Skeletal muscle tissue (tissue), 3 donors: ENCODE measurements at regions not wholly inside any gene's neighbourhood (a gene's known extent, or its start where the extent isn't known, plus 50 kb on each side); places are given as distances from the start of the nearest gene placed in this dataset.

ENCODE experiments used
- H3K27ac ChIP-seq: one replicate; pipeline ENCODE4 v1.7.0; 2013; ENCODE audit warnings: mild to moderate bottlenecking, low read depth, low read length, inconsistent platforms
- H3K27me3 ChIP-seq, 3 donors: one replicate each; pipeline ENCODE4 v1.7.0; 2013; ENCODE audit warnings: low read length in 3 of 3; ENCODE audit not compliant: control insufficient read depth in 3 of 3, insufficient read depth in 3 of 3
- H3K36me3 ChIP-seq, 3 donors: one replicate each; pipeline ENCODE4 v1.7.0; 2013; ENCODE audit warnings: low read length in 3 of 3; ENCODE audit not compliant: control insufficient read depth in 3 of 3, insufficient read depth in 3 of 3
- H3K4me1 ChIP-seq, 3 donors: one replicate each; pipeline ENCODE4 v1.7.0; 2013; ENCODE audit warnings: low read length in 3 of 3, mild to moderate bottlenecking in 3 of 3; ENCODE audit not compliant: control insufficient read depth in 3 of 3, insufficient read depth in 3 of 3
- H3K4me3 ChIP-seq, 3 donors: one replicate each; pipeline ENCODE4 v1.7.0; 2013; ENCODE audit warnings: low read length in 3 of 3
- H3K9ac ChIP-seq, 3 donors: one replicate each; pipeline ENCODE4 v1.7.0; 2013; ENCODE audit warnings: low read length in 3 of 3, mild to moderate bottlenecking in 3 of 3, moderate library complexity in 2 of 3, low read depth in 1 of 3
- H3K9me3 ChIP-seq, 3 donors: one replicate each; pipeline ENCODE4 v1.7.0; 2013; ENCODE audit warnings: low read length in 3 of 3; ENCODE audit not compliant: control insufficient read depth in 3 of 3
- donor health status: Osteomylitis.

DNA sequence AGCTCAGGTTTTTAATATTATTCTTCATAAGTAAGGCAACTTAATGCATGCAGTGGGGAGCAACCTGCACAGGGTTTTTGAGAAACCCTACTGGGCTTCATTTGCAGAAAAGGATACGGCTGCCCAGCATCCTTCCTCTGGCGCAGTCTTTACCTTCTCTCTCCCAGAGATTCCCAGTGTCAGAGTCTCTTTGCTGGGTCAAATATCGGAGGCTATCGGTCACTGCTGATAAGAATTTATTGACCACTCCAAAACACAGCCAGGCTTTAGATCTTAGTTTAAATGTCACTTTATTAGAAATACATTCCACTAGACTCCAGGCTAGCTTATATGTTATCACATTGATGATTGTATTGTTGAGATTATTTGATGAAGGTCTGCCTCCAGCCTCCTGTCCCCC is 147.2 kb upstream of the CPSF6 start:
- no peak overlapping the region for H3K27ac ChIP-seq
- H3K9me3 ChIP-seq: no peaks in the 10 kb centered on the region
- no peaks in the 10 kb centered on the region for H3K36me3 ChIP-seq
- H3K4me1 ChIP-seq: no peaks in the 10 kb centered on the region
- no peak overlapping the region for H3K9ac ChIP-seq
- H3K4me3 ChIP-seq: no peak overlapping the region
- no peaks in the 10 kb centered on the region for H3K27me3 ChIP-seq

DNA sequence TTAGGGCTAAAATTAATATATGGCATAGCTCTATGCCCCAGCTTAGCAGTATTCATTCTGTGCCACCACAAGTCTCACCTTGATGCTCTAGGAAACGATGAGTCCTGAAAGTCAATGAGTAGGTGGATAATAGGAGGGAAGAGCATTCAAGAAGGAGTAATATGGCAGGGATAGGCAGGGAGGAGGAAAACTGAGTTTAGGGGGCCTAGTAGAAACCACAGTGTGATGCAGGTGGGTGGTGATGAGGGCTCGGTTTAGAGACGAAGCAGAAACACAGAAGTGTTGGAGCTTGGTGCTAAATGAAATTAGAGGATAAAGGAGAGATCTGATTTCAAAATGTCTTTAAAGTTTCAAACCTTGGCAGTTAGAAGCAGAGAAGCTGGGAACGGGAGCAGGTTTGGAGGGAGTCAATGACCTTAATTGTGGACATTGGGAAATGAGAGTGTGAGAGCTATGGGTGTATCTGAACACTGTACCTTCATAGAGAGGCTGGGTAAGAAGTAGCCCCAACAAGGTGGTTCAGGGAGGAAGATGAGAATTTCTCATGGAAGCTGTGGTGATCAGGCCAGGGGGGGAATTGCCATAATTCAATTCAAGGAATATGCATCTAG is 144.7 kb upstream of the CPSF6 start:
- no peaks in the 10 kb centered on the region for H3K36me3 ChIP-seq
- H3K9me3 ChIP-seq: no peaks in the 10 kb centered on the region
- H3K27me3 ChIP-seq: no peaks in the 10 kb centered on the region
- no peak overlapping the region for H3K4me3 ChIP-seq
- no peak overlapping the region for H3K27ac ChIP-seq
- H3K4me1 ChIP-seq: no peaks in the 10 kb centered on the region
- no peak overlapping the region for H3K9ac ChIP-seq

DNA sequence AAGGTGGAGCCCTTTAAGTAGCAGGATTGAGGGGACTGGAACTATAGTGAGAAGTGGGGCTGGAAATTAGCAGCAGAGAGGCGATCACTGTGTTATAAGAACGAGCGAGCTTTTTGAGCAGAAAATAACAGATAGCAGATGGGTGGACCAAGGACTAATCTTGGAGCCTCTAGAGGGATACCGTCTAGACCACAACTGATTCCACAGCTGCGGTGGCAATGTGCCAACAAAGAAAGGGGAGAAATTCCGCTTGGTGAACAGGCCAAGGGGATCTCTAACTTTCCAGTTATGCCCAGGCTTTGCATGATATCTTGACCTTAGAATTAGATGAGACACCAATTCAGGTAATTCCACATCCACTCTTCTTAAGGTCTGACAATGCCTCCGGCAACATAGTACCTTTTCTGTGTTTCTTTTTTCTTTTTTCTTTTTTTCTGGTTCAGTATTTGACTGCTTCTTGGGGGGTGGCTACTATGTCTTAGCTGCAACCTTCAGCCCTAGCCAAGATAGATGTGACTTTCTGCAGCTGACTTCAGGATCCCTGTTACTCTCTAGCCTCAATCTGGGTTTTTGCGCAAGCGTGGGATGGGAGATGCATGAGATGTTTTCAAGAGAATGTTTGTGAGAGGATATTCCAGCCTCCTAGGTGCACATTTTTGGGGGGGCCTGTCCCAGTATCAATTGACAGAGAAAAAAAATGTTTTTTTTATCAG is 143.4 kb upstream of the CPSF6 start:
- Histone ChIP-seq H3K27me3 (no peaks in the 10 kb centered on the region), H3K36me3 (no peaks in the 10 kb centered on the region)

DNA sequence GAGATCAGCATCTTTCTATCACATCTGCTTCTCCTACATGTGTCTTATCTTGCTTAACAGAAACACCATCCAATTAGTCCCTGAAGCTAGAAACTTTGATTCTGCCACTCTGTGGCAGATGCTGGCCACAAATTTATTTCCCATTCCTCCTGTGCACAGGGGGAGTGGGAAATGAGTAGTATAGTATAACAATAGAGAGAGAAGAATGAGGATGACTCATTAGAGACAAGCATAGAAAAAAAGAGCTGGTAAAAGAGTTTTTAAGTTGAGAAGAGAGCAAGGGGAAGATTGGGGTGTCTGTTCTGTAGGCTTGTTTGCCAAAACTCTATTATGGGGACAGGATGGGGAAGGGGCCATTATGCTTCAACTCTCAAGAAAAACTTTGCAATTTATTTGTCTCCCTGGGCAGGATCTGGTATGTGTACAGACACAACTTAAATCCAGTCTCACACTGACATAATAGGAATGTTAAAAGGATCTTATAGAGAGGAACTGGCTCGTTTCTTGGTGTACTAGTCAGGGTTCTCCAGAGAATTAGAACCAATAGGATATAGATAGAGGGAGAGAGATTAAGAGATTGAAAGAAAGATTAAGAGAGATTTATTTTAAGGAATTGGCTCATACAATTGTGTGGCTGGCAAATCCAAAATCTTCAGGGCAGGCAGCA is 142.6 kb upstream of the CPSF6 start:
- no peak overlapping the region for H3K27ac ChIP-seq
- H3K27me3 ChIP-seq: no peaks in the 10 kb centered on the region
- H3K4me1 ChIP-seq: peaks cover 0 to 3% (median 0%) of the 10 kb centered on the region in 3 donors
- no peak overlapping the region for H3K4me3 ChIP-seq
- H3K9ac ChIP-seq: no peak overlapping the region
- H3K36me3 ChIP-seq: no peaks in the 10 kb centered on the region
- H3K9me3 ChIP-seq: no peaks in the 10 kb centered on the region

More for the DNA sequence above, 143.4 kb upstream of the CPSF6 start:
- Histone ChIP-seq H3K9me3 (no peaks in the 10 kb centered on the region), H3K27ac (no peak overlapping the region), H3K4me3 (no peak overlapping the region), H3K4me1 (no peaks in the 10 kb centered on the region), H3K9ac (no peak overlapping the region)

DNA sequence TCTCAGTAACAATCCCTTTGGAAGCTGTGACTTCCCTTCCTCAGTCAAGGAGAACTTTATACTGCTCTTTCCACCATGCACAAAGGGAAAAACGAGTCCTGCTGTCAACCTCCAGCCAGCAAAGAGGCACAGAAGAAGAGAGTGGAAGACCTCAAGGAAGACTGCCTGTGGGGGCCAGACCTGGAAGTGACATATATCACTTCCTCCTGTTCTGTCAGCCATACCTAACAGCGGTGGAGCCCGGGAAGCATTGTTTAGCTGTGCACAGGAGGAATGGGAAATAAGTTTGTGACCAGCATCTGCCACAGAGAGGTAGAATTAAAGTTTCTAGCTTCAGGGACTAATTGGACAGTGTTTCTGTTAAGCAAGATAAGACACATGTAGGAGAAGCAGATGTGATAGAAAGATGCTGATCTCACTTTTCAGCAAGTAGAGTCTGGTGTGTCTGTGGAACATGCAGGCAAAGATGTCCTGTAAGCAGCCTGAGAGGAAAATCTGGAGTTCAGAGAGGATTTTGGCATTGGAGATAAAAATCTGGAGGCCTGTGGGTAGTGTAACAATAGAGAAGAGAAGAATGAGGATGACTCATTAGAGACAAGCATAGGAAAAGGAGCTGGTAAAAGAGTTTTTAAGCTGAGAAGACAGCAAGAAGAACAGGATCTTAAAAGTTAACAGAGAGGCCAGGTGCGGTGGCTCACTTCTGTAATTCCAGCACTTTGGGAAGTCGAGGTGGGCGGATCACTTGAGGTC is 141.6 kb upstream of the CPSF6 start:
- H3K4me1 ChIP-seq: peaks cover 0 to 3% (median 0%) of the 10 kb centered on the region in 3 donors
- no peak overlapping the region for H3K4me3 ChIP-seq
- H3K27ac ChIP-seq: no peak overlapping the region
- no peaks in the 10 kb centered on the region for H3K36me3 ChIP-seq
- H3K9ac ChIP-seq: no peak overlapping the region
- no peaks in the 10 kb centered on the region for H3K27me3 ChIP-seq
- H3K9me3 ChIP-seq: no peaks in the 10 kb centered on the region

DNA sequence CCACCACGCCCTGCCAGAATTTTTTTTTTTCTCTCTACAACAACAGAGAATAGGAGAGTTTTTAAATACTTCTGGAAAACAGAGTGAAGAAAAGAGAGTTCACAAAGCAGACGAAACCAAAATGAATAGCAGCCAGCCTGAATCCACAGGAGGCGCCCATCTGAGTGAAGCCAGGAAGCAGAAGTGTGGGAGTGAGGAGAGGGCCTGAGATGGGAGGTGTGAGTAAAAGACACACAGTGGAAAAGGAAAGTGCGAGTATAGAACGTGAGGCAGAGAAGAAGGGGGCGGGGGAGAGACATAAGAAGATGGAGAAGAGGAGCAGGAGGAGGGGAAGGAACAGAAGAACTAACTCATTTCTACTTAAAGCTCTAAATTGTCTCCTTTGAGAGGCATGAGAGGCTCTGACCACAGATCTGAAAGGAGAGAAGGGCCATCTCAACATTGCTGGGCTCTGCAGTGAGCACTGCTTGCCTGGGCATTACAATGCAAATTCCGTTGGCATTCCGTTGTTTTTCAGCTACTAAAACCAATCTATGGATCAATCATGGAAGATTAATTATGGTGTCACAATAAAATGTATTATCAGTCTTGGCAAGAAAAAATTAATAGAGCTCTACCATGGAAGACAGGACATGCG is 140.1 kb upstream of the CPSF6 start:
- Histone ChIP-seq H3K27me3 (no peaks in the 10 kb centered on the region), H3K4me1 (peaks cover 0 to 3% (median 0%) of the 10 kb centered on the region in 3 donors), H3K27ac (no peak overlapping the region), H3K9ac (no peak overlapping the region), H3K4me3 (no peak overlapping the region), H3K36me3 (no peaks in the 10 kb centered on the region), H3K9me3 (no peaks in the 10 kb centered on the region)

DNA sequence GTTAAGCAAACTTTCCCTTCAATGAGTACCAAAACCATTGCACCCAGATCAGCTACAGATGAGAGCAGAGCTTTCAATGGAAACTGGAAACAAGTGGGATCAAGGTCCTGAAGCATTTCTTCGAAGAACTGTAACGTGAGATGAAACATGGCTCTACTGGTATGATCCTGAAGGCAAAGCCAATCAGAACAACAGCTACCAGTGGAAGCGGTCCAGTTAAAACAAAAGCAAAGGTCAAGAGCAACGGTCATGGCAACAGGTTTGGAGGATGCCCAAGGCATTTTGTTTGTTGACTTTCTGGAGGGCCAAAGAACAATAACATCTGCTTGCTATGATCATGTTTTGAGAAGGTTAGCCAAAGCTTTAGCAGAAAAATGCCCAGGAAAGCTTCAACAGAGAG is 137.9 kb upstream of the CPSF6 start:
- no peaks in the 10 kb centered on the region for H3K27me3 ChIP-seq
- H3K9ac ChIP-seq: no peak overlapping the region
- no peaks in the 10 kb centered on the region for H3K9me3 ChIP-seq
- H3K4me3 ChIP-seq: no peak overlapping the region
- peaks cover 0 to 3% (median 0%) of the 10 kb centered on the region in 3 donors for H3K4me1 ChIP-seq
- no peak overlapping the region for H3K27ac ChIP-seq
- H3K36me3 ChIP-seq: no peaks in the 10 kb centered on the region

DNA sequence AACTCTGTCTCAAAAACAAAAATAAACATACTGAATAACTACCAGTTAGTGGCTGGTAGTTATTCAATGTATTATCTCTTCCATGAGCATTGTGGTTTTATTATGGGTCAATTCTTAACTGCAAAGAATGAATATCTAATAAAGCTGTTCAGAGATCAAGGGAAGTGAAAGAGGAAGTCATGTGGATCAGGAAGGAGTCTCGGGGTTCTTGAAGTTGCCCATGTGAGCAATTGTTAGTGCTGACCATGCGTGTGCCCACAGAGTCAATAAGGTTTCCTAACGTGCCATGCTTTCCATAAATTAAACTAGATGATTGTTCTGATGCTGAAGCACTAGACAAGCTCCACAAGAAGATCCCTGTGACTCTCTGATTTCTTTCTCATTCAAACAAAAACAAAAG is 136.5 kb upstream of the CPSF6 start:
- no peak overlapping the region for H3K9ac ChIP-seq
- no peak overlapping the region for H3K27ac ChIP-seq

DNA sequence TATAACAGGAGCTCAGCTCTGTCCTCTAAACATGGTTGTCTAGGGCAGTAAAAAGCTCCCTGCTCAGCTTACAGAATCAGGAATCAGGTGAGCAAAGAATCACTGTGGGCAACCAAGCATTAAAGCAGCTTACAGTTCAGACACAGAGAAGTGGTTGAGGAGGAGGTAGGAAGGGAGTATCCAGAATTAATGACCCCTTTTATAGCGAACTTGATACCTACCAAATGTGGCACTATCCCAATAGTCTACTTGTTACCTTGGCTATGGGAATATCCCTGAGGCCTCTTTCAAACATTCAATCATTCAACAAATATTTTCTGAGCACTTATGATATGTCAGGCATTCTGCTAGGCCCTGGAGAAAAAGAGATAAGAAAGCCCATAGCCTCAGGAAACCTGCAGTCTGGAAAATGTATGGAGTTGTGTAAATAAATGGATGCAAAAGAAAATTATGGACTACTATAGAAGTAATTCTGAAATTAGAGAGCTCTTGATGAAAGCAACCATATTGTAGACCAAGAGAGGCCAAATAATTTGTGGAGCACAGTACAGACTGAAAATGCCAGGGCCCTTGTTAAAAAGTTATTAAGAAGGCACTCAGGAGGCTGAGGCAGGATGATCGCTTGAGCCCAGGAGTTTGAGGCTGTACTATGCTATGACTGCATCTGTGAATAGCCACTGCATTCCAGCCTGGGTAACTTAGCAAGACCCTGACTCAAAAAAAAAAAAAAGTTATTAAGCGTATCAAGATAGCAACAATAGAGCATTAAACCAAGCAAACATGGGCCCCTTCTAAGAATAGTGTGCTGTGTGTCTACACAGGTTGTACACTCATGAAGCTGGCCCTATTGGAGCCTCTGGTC is 134.0 kb upstream of the CPSF6 start:
- Histone ChIP-seq H3K4me3 (no peak overlapping the region), H3K9me3 (no peaks in the 10 kb centered on the region), H3K27me3 (no peaks in the 10 kb centered on the region), H3K27ac (no peak overlapping the region), H3K9ac (no peak overlapping the region), H3K36me3 (no peaks in the 10 kb centered on the region), H3K4me1 (peaks cover 0 to 4% (median 3%) of the 10 kb centered on the region in 3 donors)

More for the DNA sequence above, 136.5 kb upstream of the CPSF6 start:
- H3K36me3 ChIP-seq: no peaks in the 10 kb centered on the region
- peaks cover 0 to 3% (median 0%) of the 10 kb centered on the region in 3 donors for H3K4me1 ChIP-seq
- H3K9me3 ChIP-seq: no peaks in the 10 kb centered on the region
- no peaks in the 10 kb centered on the region for H3K27me3 ChIP-seq
- H3K4me3 ChIP-seq: no peak overlapping the region
